H9 (cell line): ENCODE measurements at regions not wholly inside any gene's neighbourhood (a gene's known extent, or its start where the extent isn't known, plus 50 kb on each side); places are given as distances from the start of the nearest gene placed in this dataset.
"Not testable (repeated sequence)": the region's sequence is repeated elsewhere in the genome, so short reads cannot be mapped to it uniquely, and the experiment has no call there.

Source experiments
- DNase-seq: peaks from one replicate; pipeline ENCODE4 v3.0.0-alpha.2; 2017
- H2AFZ ChIP-seq: one replicate; pipeline ENCODE4 v1.6.1; 2013; ENCODE audit warnings: mild to moderate bottlenecking, low read length, control low read depth, moderate library complexity
- H2AK5ac ChIP-seq: 2 replicates; pipeline ENCODE4 v1.6.1; 2013; ENCODE audit warnings: low read length, control low read depth, mixed read lengths; ENCODE audit not compliant: insufficient read length
- H2BK120ac ChIP-seq: one replicate; pipeline ENCODE4 v1.6.1; 2013; ENCODE audit warnings: low read depth, mild to moderate bottlenecking, low read length, control low read depth, inconsistent platforms; ENCODE audit not compliant: poor library complexity, severe bottlenecking
- H2BK12ac ChIP-seq: 2 replicates; pipeline ENCODE4 v1.6.1; 2013; ENCODE audit warnings: low read length, control low read depth, mixed read lengths, low read depth; ENCODE audit not compliant: insufficient read length
- H2BK15ac ChIP-seq: 2 replicates; pipeline ENCODE4 v1.6.1; 2013; ENCODE audit warnings: low read depth, low read length, control low read depth
- H2BK20ac ChIP-seq: one replicate; pipeline ENCODE4 v1.6.1; 2013; ENCODE audit warnings: low read depth, mild to moderate bottlenecking, low read length, control low read depth, inconsistent platforms; ENCODE audit not compliant: poor library complexity, severe bottlenecking
- H2BK5ac ChIP-seq: 2 replicates; pipeline ENCODE4 v1.6.1; 2013; ENCODE audit warnings: low read length, control low read depth, mixed read lengths; ENCODE audit not compliant: insufficient read length
- H3K14ac ChIP-seq: 2 replicates; pipeline ENCODE4 v1.6.1; 2013; ENCODE audit warnings: low read length, control low read depth; ENCODE audit not compliant: insufficient read depth
- H3K18ac ChIP-seq: 2 replicates; pipeline ENCODE4 v1.6.1; 2013; ENCODE audit warnings: low read depth, mild to moderate bottlenecking, mixed read lengths, low read length, control low read depth; ENCODE audit not compliant: insufficient read length
- H3K23ac ChIP-seq: 2 replicates; pipeline ENCODE4 v1.6.1; 2013; ENCODE audit warnings: low read length, control low read depth, mixed read lengths, low read depth; ENCODE audit not compliant: insufficient read length
- H3K23me2 ChIP-seq: 2 replicates; pipeline ENCODE4 v1.6.1; 2013; ENCODE audit warnings: low read depth, mild to moderate bottlenecking, mixed read lengths, low read length, control low read depth; ENCODE audit not compliant: insufficient read length, poor library complexity, severe bottlenecking
- H3K27ac ChIP-seq: 2 replicates; pipeline ENCODE4 v1.5.1; 2013; ENCODE audit warnings: low read length, control low read depth, mixed read lengths, low read depth; ENCODE audit not compliant: insufficient read length
- H3K27me3 ChIP-seq: 2 replicates; pipeline ENCODE4 v1.6.1; 2013; ENCODE audit warnings: low read length, control low read depth, inconsistent platforms; ENCODE audit not compliant: insufficient read depth
- H3K4ac ChIP-seq: 2 replicates; pipeline ENCODE4 v1.6.1; 2013; ENCODE audit warnings: low read depth, mild to moderate bottlenecking, control low read depth, inconsistent platforms, low read length, moderate library complexity
- H3K4me1 ChIP-seq: 2 replicates; pipeline ENCODE4 v1.6.1; 2013; ENCODE audit warnings: low read length, control low read depth, inconsistent platforms; ENCODE audit not compliant: insufficient read depth
- H3K4me2 ChIP-seq: 2 replicates; pipeline ENCODE4 v1.6.1; 2013; ENCODE audit warnings: low read length, control low read depth, mixed read lengths; ENCODE audit not compliant: insufficient read length, insufficient read depth
- H3K56ac ChIP-seq: 2 replicates; pipeline ENCODE4 v1.6.1; 2013; ENCODE audit warnings: low read depth, mild to moderate bottlenecking, mixed read lengths, low read length, control low read depth; ENCODE audit not compliant: insufficient read length
- H3K79me1 ChIP-seq: 2 replicates; pipeline ENCODE4 v1.6.1; 2013; ENCODE audit warnings: low read depth, mild to moderate bottlenecking, moderate library complexity, low read length, control low read depth, inconsistent platforms; ENCODE audit not compliant: insufficient read depth, poor library complexity, severe bottlenecking
- H3K79me2 ChIP-seq: 2 replicates; pipeline ENCODE4 v1.6.1; 2013; ENCODE audit warnings: low read length, control low read depth, inconsistent platforms; ENCODE audit not compliant: insufficient read depth
- H3K9ac ChIP-seq: 2 replicates; pipeline ENCODE4 v1.6.1; 2013; ENCODE audit warnings: low read length, control low read depth, mixed read lengths; ENCODE audit not compliant: insufficient read length; ENCODE audit errors: extremely low read depth
- H3K9me3 ChIP-seq: one replicate; pipeline ENCODE4 v1.6.1; 2013; ENCODE audit warnings: low read depth, low read length, inconsistent platforms; ENCODE audit not compliant: control insufficient read depth
- H3T11ph ChIP-seq: one replicate; pipeline ENCODE4 v1.6.1; 2013; ENCODE audit warnings: mild to moderate bottlenecking, low read length, control low read depth, inconsistent platforms
- H4K20me1 ChIP-seq: one replicate; pipeline ENCODE4 v1.6.1; 2013; ENCODE audit not compliant: control insufficient read depth, insufficient read length, insufficient read depth
- H4K5ac ChIP-seq: 2 replicates; pipeline ENCODE4 v1.6.1; 2013; ENCODE audit warnings: low read depth, mild to moderate bottlenecking, mixed read lengths, low read length, control low read depth; ENCODE audit not compliant: insufficient read length
- H4K8ac ChIP-seq: replicated peaks from 2 replicates; pipeline ENCODE4 v1.6.1; 2013; ENCODE audit warnings: low read length, control low read depth, mixed read lengths, low read depth; ENCODE audit not compliant: insufficient read length
- H4K91ac ChIP-seq: 2 replicates; pipeline ENCODE4 v1.6.1; 2013; ENCODE audit warnings: low read depth, mild to moderate bottlenecking, moderate library complexity, mixed read lengths, low read length, control low read depth; ENCODE audit not compliant: insufficient read length
- H3K27ac Mint-ChIP-seq, 3 experiments: 2 replicates in 2 of 3; 3 replicates in 1 of 3; pipeline ENCODE4 v1.8.0; 2020 to 2021; ENCODE audit warnings: mixed read lengths in 3 of 3, mild to moderate bottlenecking in 1 of 3, moderate library complexity in 1 of 3
- H3K27me3 Mint-ChIP-seq: 2 replicates; pipeline ENCODE4 v1.8.0; 2021; ENCODE audit warnings: low read depth, mild to moderate bottlenecking, moderate library complexity, mixed read lengths
- H3K36me3 Mint-ChIP-seq, 3 experiments: 2 replicates in 2 of 3; 3 replicates in 1 of 3; pipeline ENCODE4 v1.8.0; 2020 to 2021; ENCODE audit warnings: low read depth in 3 of 3, mixed read lengths in 3 of 3; ENCODE audit not compliant: insufficient read depth in 1 of 3
- H3K4me1 Mint-ChIP-seq, 2 experiments: 2 replicates each; pipeline ENCODE4 v1.8.0; 2020; ENCODE audit warnings: mixed read lengths in 2 of 2
- H3K4me3 Mint-ChIP-seq, 2 experiments: 2 replicates in 1 of 2; 3 replicates in 1 of 2; pipeline ENCODE4 v1.8.0; 2020 to 2021; ENCODE audit warnings: mild to moderate bottlenecking in 2 of 2, mixed read lengths in 2 of 2, moderate library complexity in 1 of 2
- H3K9me3 Mint-ChIP-seq, 2 experiments: 2 replicates in 1 of 2; 3 replicates in 1 of 2; pipeline ENCODE4 v1.8.0; 2020; ENCODE audit warnings: mild to moderate bottlenecking in 2 of 2, mixed read lengths in 2 of 2, moderate library complexity in 1 of 2
- WGBS: extraction: QIAGEN DNeasy Blood & Tissue Kit; methylation state at CpG from one replicate; pipeline ENCODE4 v1.1.7; 2013; ENCODE audit warnings: missing lambda C conversion rate, low lambda C conversion rate, mixed read lengths; ENCODE audit not compliant: insufficient read length; ENCODE audit errors: extremely low coverage; 5-methylcytosine and 5-hydroxymethylcytosine counted together
- TF ChIP-seq, protein P1 (sequence below): fragments of 200-600 bp; sonication (generic); conservative IDR thresholded peaks from 3 replicates; pipeline ENCODE4 v1.8.0; 2021; ENCODE audit warnings: antibody characterized with exemption, mild to moderate bottlenecking

- Histone ChIP-seq H4K91ac (no peak overlapping the region), H4K5ac (no peak overlapping the region), H3K4ac (no peak overlapping the region), H3K56ac (no peak overlapping the region), H2BK12ac (no peak overlapping the region), H4K8ac (no peak overlapping the region), H3K4me1 (no peaks in the 10 kb centered on the region), H3K9me3 (no peaks in the 10 kb centered on the region), H2AK5ac (no peak overlapping the region), H2BK120ac (no peak overlapping the region), H2BK5ac (no peak overlapping the region), H3K27me3 (no peaks in the 10 kb centered on the region), H3K9ac (no peak overlapping the region), H3K4me2 (no peak overlapping the region), H3T11ph (no peak overlapping the region), H2BK20ac (no peak overlapping the region), H3K79me2 (no peaks in the 10 kb centered on the region), H3K23ac (no peak overlapping the region), H2AFZ (no peak overlapping the region), H3K14ac (no peak overlapping the region), H3K18ac (no peak overlapping the region), H2BK15ac (no peak overlapping the region), H3K23me2 (no peaks in the 10 kb centered on the region), H3K27ac (no peak overlapping the region), H3K79me1 (no peaks in the 10 kb centered on the region), H4K20me1 (no peaks in the 10 kb centered on the region)
- Mint-ChIP-seq H3K4me3 (no peak overlapping the region), H3K36me3 (no peaks in the 10 kb centered on the region), H3K9me3 (no peaks in the 10 kb centered on the region), H3K27me3 (no peaks in the 10 kb centered on the region), H3K4me1 (peaks cover 5 to 6% of the 10 kb centered on the region in 2 experiments; a peak in 3 of 4 replicates), H3K27ac (no peak overlapping the region)
- no peak for DNase-seq
- no CpG with 5 or more reads among the region's 8 CpGs for WGBS
- TF ChIP-seq, protein P1, sequence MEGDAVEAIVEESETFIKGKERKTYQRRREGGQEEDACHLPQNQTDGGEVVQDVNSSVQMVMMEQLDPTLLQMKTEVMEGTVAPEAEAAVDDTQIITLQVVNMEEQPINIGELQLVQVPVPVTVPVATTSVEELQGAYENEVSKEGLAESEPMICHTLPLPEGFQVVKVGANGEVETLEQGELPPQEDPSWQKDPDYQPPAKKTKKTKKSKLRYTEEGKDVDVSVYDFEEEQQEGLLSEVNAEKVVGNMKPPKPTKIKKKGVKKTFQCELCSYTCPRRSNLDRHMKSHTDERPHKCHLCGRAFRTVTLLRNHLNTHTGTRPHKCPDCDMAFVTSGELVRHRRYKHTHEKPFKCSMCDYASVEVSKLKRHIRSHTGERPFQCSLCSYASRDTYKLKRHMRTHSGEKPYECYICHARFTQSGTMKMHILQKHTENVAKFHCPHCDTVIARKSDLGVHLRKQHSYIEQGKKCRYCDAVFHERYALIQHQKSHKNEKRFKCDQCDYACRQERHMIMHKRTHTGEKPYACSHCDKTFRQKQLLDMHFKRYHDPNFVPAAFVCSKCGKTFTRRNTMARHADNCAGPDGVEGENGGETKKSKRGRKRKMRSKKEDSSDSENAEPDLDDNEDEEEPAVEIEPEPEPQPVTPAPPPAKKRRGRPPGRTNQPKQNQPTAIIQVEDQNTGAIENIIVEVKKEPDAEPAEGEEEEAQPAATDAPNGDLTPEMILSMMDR, result no peak
Measured at GRCh38 chr4:118557298-118557851, 127.8 kb upstream of the METTL14 start.

- not testable (repeated sequence) for H2BK12ac ChIP-seq, H2AFZ ChIP-seq, H3K4me2 ChIP-seq, H4K5ac ChIP-seq, H2BK120ac ChIP-seq, H3K14ac ChIP-seq, H3K9me3 Mint-ChIP-seq, H3K36me3 Mint-ChIP-seq, H3K4me1 Mint-ChIP-seq, H3K4me3 Mint-ChIP-seq, H3K9ac ChIP-seq, H3K4me1 ChIP-seq, H3K27me3 ChIP-seq, H4K8ac ChIP-seq, H3K23ac ChIP-seq, H2BK5ac ChIP-seq, H3K56ac ChIP-seq, H2BK20ac ChIP-seq, H3K27me3 Mint-ChIP-seq, H3K4ac ChIP-seq, H3K27ac Mint-ChIP-seq, H3K23me2 ChIP-seq, H2AK5ac ChIP-seq, H4K20me1 ChIP-seq, H2BK15ac ChIP-seq, H3T11ph ChIP-seq, H3K79me1 ChIP-seq, H3K18ac ChIP-seq, H3K9me3 ChIP-seq, DNase-seq, H3K79me2 ChIP-seq, H4K91ac ChIP-seq, H3K27ac ChIP-seq
- whole genome bisulfite sequencing, result no CpG with 5 or more reads among the region's 7 CpGs
Measured at GRCh38 chr4:118558188-118558587, 127.0 kb upstream of the METTL14 start.
